ENCODE measurements at regions not wholly inside any gene's neighbourhood (a gene's known extent, or its start where the extent isn't known, plus 50 kb on each side); places are given as distances from the start of the nearest gene placed in this dataset.

GRCh38 chr16:59154295-59154694 lies 420.2 kb upstream of the GOT2 start:
- Histone ChIP-seq H3K36me3 (ENCODE audit: control insufficient read depth in 4 of 4, insufficient read depth in 3 of 4, low read depth in 1 of 4, low read length in 3 of 4) (no peaks in the 10 kb centered on the region), H3K4me3 (ENCODE audit: low read depth in 1 of 3, low read length in 3 of 3) (no peak overlapping the region)

DNA sequence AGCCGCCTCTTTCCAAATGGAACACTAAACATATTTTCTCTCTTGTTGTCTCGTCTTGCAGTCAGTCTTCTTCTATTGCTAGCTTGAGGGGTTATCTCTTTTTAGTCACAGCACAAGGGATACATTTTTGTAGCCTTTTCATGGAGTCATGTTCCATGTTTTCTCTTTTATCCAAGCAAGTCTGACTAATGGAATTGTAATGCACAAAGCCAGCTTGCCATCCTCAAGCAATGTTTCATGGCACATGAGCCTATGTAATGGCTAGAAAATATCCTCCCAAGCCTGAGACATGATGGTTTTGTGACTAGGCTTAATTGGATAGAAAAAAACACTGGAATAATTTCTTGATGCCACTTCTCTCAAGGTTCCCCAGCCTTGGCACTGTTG lies 414.6 kb upstream of the GOT2 start:
- TF ChIP-seq, protein P1, sequence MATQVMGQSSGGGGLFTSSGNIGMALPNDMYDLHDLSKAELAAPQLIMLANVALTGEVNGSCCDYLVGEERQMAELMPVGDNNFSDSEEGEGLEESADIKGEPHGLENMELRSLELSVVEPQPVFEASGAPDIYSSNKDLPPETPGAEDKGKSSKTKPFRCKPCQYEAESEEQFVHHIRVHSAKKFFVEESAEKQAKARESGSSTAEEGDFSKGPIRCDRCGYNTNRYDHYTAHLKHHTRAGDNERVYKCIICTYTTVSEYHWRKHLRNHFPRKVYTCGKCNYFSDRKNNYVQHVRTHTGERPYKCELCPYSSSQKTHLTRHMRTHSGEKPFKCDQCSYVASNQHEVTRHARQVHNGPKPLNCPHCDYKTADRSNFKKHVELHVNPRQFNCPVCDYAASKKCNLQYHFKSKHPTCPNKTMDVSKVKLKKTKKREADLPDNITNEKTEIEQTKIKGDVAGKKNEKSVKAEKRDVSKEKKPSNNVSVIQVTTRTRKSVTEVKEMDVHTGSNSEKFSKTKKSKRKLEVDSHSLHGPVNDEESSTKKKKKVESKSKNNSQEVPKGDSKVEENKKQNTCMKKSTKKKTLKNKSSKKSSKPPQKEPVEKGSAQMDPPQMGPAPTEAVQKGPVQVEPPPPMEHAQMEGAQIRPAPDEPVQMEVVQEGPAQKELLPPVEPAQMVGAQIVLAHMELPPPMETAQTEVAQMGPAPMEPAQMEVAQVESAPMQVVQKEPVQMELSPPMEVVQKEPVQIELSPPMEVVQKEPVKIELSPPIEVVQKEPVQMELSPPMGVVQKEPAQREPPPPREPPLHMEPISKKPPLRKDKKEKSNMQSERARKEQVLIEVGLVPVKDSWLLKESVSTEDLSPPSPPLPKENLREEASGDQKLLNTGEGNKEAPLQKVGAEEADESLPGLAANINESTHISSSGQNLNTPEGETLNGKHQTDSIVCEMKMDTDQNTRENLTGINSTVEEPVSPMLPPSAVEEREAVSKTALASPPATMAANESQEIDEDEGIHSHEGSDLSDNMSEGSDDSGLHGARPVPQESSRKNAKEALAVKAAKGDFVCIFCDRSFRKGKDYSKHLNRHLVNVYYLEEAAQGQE (IDR thresholded peaks at IDR 0.05) = no peak
- TF ChIP-seq RAD21 (IDR thresholded peaks at IDR 0.05) = no peak
- TF ChIP-seq SP1 (IDR thresholded peaks at IDR 0.05) = no peak
- TF ChIP-seq YY1 (IDR thresholded peaks at IDR 0.05) = no peak
- no peak for TF ChIP-seq FOXA2 (IDR thresholded peaks at IDR 0.05)
- no peak for TF ChIP-seq EGR1 (IDR thresholded peaks at IDR 0.05; ENCODE audit: low read depth in 2 of 2)
- TF ChIP-seq GABPA (IDR thresholded peaks at IDR 0.05 in 1 of 2, conservative IDR thresholded peaks at IDR 0.05 in 1 of 2) = no peak
- no peak for TF ChIP-seq TAF1 (conservative IDR thresholded peaks at IDR 0.05)
- no peak for TF ChIP-seq JUND (IDR thresholded peaks at IDR 0.05)
- TF ChIP-seq NR2F2 (IDR thresholded peaks at IDR 0.05) = no peak
- no peak for TF ChIP-seq FOXA1 (IDR thresholded peaks at IDR 0.05)
- TF ChIP-seq CTCF (IDR thresholded peaks at IDR 0.05; ENCODE audit: low read depth, low read length, missing input control) = no peak
- TF ChIP-seq, protein P2, sequence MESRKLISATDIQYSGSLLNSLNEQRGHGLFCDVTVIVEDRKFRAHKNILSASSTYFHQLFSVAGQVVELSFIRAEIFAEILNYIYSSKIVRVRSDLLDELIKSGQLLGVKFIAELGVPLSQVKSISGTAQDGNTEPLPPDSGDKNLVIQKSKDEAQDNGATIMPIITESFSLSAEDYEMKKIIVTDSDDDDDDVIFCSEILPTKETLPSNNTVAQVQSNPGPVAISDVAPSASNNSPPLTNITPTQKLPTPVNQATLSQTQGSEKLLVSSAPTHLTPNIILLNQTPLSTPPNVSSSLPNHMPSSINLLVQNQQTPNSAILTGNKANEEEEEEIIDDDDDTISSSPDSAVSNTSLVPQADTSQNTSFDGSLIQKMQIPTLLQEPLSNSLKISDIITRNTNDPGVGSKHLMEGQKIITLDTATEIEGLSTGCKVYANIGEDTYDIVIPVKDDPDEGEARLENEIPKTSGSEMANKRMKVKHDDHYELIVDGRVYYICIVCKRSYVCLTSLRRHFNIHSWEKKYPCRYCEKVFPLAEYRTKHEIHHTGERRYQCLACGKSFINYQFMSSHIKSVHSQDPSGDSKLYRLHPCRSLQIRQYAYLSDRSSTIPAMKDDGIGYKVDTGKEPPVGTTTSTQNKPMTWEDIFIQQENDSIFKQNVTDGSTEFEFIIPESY (IDR thresholded peaks at IDR 0.05) = no peak
- TF ChIP-seq, protein P3, sequence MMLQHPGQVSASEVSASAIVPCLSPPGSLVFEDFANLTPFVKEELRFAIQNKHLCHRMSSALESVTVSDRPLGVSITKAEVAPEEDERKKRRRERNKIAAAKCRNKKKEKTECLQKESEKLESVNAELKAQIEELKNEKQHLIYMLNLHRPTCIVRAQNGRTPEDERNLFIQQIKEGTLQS (IDR thresholded peaks at IDR 0.05) = no peak
- H3K27ac ChIP-seq (ENCODE audit: low read depth in 1 of 2, low read length in 2 of 2) = no peak overlapping the region
- H3K9ac ChIP-seq (ENCODE audit: low read depth in 1 of 2, low read length in 2 of 2) = no peak overlapping the region
- no peaks in the 10 kb centered on the region for H3K36me3 ChIP-seq (ENCODE audit: control insufficient read depth in 4 of 4, insufficient read depth in 3 of 4, low read depth in 1 of 4, low read length in 3 of 4)
- no peaks in the 10 kb centered on the region for H3K4me1 ChIP-seq (ENCODE audit: control insufficient read depth in 4 of 4, insufficient read depth in 4 of 4, low read length in 3 of 4)
- H3K9me3 ChIP-seq (ENCODE audit: control insufficient read depth in 4 of 4, low read length in 3 of 4) = no peaks in the 10 kb centered on the region
- WGBS = 76% methylated on average over 2 of the region's 2 CpGs
- H3K27me3 ChIP-seq (ENCODE audit: control insufficient read depth in 4 of 4, insufficient read depth in 4 of 4, low read length in 3 of 4) = peaks cover 0 to 4% (median 0%) of the 10 kb centered on the region in 4 donors
- no peak for DNase-seq (ENCODE audit: low spot score)
- H3K4me3 ChIP-seq (ENCODE audit: low read depth in 1 of 3, low read length in 3 of 3) = no peak overlapping the region

More at GRCh38 chr16:59154295-59154694, 420.2 kb upstream of the GOT2 start:
- H3K9me3 ChIP-seq (ENCODE audit: control insufficient read depth in 4 of 4, low read length in 3 of 4) = no peaks in the 10 kb centered on the region
- no peak overlapping the region for H3K27ac ChIP-seq (ENCODE audit: low read depth in 1 of 2, low read length in 2 of 2)
- H3K27me3 ChIP-seq (ENCODE audit: control insufficient read depth in 4 of 4, insufficient read depth in 4 of 4, low read length in 3 of 4) = peaks cover 0 to 2% (median 0%) of the 10 kb centered on the region in 4 donors
- WGBS = 41% methylated on average over 1 of the region's 1 CpG
- no peaks in the 10 kb centered on the region for H3K4me1 ChIP-seq (ENCODE audit: control insufficient read depth in 4 of 4, insufficient read depth in 4 of 4, low read length in 3 of 4)
- no peak for DNase-seq (ENCODE audit: low spot score)
- TF ChIP-seq, protein P4, sequence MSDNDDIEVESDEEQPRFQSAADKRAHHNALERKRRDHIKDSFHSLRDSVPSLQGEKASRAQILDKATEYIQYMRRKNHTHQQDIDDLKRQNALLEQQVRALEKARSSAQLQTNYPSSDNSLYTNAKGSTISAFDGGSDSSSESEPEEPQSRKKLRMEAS (IDR thresholded peaks at IDR 0.05) = no peak
- H3K9ac ChIP-seq (ENCODE audit: low read depth in 1 of 2, low read length in 2 of 2) = no peak overlapping the region

All from liver (tissue), 8 donors.